PC-3 (cell line): ENCODE measurements at regions not wholly inside any gene's neighbourhood (a gene's known extent, or its start where the extent isn't known, plus 50 kb on each side); places are given as distances from the start of the nearest gene placed in this dataset.

Experiments
- EZH2 ChIP-seq: fragments of 300-600 bp; sonication (generic); IDR thresholded peaks from one replicate; pipeline ENCODE4 v1.6.1; 2017; ENCODE audit warnings: antibody characterized with exemption, mild to moderate bottlenecking, low read length; ENCODE audit not compliant: unreplicated experiment
- EZH2phosphoT487 ChIP-seq: fragments of 300-600 bp; sonication (generic); IDR thresholded peaks from 2 replicates; pipeline ENCODE4 v1.6.1; 2018; ENCODE audit warnings: mild to moderate bottlenecking, antibody characterized with exemption, low read length, borderline replicate concordance

GRCh38 chr3:159604151-159604581, 384.5 kb upstream of the IL12A start:
- TF ChIP-seq EZH2phosphoT487 (no peak), EZH2 (no peak)
